G401 (cell line): ENCODE measurements at regions not wholly inside any gene's neighbourhood (a gene's known extent, or its start where the extent isn't known, plus 50 kb on each side); places are given as distances from the start of the nearest gene placed in this dataset.
A peak's percentile ranks its signal among the peaks of the same experiment; 100 is the strongest.

ENCODE experiments used
- DNase-seq: peaks from one replicate; pipeline ENCODE4 v3.0.0-alpha.2; 2015; ENCODE audit warnings: low spot score
- in situ Hi-C: cut with HindIII; loops from 2 replicates; pipeline ENCODE4 v1.10.0; 2016; ENCODE audit warnings: low sequenced_read_pairs, mixed read lengths

DNA sequence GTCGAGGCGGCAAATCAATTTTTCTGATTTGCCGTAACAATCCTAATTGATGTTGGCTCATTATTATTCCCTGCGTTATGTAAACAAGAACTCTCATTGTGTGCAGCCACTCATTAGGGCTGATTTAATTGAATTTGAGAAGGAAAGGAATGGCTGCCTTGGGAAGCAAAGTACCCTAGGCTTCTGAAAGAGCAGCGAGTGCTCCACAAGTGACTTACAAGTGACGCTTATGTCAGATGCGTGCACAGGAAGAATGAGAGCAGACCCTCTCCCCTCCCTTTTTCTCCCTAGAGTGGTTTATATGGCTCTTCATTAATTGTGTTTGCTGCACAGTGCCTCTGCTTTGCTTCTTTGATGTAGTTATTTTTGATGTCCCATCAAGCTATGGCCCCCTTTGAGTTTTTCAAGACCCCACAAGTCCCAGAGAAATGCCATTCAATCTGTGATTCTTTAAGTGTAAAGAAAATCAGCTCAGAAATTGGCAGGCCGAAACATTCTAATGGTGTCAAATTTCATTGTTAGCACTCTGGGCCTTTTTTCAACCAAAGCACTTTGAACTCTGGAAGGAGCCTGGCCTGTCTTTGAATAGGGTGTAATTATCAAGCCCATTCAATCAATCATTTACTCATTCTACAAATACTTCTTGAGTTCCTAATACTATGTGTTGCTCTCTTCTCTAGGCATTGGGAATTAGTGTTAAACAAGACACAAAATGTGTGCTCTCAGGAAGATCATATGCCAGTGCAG, 86.8 kb upstream of the VAV3 start:
- in situ Hi-C loops: no loop called here

DNA sequence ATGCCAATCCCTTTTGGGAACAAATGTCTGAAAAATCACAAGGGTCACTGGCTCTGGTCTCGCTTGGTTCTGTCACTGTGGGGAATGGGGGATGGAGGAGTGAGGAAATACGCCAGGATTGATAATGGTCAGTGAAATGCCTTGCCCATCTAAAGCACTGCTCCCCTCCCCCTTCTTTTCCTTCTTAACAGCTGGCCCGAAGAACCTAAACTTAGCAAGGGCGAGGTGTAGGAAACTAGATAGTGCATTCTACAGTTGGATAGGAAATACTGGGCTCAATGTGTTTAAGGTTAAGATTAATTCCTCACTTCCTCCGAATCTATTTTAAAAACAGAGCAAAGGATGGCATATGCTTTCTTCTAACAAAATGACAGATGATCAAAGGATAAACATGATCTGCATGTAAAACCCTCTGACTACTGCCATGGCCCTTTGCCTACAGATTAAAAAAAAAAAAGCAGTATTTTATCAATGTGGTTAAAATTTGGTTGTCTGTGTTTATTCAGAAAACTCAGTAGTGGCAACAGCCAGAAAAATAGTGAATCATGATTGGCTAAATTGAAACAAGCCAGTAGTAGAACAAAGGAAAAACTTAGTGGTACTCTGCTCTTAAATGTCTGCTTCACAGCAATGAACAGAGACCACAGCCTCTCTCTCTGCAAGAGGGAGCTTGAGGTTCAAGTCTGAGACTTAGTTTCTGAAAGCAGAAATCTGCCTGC, 86.1 kb upstream of the VAV3 start:
- in situ Hi-C loops: no loop called here
- peak; percentile 26 for DNase-seq

More for the DNA sequence above, 86.8 kb upstream of the VAV3 start:
- peak; percentile 6 for DNase-seq

DNA sequence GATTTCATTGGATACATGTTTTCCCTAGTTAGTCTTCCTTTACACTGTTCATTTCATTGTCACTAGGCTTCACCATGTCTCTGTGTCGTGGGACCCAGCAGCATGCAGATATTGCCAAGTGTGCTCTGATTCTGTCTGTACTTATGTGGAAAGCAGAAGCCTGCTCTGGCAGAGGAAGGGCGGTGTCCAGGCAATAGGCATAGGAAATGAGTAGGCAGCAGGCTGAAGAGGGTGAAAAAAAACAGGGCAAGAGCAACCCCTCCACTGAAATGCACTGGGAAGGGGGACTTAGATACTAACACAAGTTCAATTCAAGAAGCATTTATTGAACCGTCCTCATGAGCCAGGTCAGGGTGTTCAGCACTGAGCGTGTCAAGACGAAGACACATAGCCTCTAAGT, 85.2 kb upstream of the VAV3 start:
- no peak for DNase-seq
- in situ Hi-C loops: no loop called here

DNA sequence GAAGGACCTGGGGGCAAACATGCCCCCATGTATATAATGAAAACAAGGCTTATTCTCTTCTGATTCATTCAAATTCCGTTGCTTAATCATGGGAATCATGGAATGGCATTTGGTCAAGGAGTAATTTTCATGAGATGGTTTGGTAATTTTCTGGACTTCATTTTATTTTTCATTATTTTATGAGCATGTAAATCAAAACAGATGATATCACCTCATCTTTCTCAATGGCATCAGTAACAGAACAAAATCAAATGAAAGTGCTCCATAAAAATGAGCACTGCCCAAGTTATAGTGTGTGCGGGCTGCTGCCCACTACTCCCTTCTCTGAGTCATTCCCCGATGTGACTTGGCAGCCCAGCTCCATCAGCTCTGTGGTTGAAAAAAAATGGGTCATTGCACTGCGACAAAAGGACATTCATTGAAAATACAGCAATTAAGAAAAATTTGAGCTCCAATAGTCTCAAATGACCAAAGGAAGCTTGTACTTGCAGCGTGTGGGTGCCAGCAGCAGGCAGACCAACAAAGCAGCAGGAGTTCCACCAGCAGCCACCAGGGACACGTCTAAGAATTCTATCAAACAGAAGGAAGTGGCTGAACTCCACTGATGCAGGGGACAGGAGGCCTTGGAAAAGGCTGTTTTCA, 84.3 kb upstream of the VAV3 start:
- DNase-seq: peak; percentile 38
- in situ Hi-C loops: no loop called here

DNA sequence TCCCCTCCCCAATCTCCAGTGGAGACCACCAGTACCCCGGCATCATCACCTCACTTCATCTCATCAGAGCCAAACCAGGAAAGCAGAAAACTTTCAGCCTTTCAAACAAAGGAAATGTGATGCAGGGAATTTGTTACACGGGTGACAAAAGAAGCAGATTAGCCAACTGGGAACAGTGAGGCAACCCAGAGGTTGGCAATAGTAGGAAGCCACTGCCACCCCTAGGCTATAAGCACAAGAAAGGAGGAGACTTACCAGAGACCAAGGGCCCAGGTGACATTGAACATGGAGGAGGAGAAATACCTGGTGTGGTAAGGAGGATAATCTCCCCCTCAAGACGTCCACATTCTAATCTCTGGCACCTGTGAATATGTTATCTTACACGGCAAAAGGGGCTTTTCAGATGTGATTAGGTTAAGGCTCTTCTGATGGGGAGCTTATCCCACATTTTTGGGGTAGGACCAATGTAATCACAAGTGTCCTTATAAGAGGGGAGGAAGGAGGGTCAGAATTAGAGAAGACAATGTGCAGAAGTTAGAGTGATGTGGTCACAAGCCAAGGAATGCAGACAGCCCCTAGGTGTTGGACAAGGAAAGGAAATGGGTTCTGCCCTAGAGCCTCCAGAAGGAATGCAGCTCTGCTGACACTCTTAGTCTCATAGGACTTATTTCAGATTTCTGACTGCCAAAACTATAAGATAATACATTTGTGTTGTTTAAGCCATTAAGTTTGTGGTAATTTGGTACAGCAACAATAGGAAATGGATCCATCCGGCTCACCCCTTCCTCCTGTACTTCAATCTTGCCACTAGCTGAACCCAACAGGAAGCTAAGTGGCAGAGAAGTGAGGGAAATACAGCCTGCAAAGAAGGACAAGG, 83.6 kb upstream of the VAV3 start:
- in situ Hi-C loops: no loop called here
- no peak for DNase-seq

DNA sequence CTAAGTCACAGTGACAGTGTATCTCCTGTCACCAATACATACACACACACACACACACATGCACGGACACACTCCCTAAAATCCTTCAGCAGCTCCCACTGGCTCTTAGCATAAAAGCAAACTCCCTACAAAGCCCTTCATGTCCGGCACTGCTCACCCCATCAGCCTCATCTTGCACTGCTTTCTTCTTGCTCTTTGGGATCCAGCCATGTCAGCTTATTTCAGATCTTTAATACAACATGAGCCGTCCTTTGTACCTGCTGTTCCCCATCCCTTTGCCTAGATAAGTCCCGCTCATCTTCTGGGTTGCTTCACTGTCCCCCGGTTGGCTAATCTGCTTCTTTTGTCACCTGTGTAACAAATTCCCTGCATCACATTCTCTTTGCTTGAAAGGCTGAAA, 82.1 kb upstream of the VAV3 start:
- in situ Hi-C loops: no loop called here
- no peak for DNase-seq

DNA sequence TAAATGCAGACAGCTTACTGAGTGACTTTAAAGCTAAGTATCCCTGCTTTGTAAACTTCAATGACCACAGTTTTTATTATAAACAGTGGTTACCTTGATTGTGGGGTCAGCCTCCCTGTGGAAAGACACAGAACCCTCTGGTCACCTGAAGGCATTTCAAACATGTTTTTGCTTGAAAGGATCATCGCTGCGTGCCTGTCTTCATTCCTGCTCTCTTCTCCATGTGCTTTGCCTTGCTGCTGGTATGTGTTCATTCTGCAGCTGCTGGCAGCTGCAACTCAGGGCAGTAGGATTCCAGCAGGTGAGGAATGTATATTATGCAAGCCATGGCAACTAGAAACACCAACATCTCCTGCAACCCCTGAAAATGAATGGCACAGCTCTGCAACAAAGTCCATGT, 81.0 kb upstream of the VAV3 start:
- in situ Hi-C loops: no loop called here
- DNase-seq: no peak

DNA sequence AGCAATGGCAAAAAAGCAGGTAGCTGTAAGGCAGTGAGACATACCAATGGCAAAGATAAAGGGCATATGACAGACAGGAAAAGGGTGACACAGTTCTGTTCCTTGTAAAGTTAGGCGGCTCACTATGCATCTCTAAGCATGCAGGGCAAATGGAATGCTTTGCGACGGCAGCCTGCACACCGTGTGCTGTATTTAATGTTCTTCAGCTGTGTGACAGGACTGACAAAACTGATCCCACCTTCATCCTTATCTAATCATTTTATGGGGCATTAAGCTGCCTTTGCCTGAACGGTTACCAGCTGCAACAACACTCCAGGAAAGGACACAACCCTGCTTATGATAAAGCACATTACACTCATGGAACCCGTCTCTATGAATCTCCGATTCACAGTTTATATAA, 80.5 kb upstream of the VAV3 start:
- in situ Hi-C loops: no loop called here
- DNase-seq: no peak

DNA sequence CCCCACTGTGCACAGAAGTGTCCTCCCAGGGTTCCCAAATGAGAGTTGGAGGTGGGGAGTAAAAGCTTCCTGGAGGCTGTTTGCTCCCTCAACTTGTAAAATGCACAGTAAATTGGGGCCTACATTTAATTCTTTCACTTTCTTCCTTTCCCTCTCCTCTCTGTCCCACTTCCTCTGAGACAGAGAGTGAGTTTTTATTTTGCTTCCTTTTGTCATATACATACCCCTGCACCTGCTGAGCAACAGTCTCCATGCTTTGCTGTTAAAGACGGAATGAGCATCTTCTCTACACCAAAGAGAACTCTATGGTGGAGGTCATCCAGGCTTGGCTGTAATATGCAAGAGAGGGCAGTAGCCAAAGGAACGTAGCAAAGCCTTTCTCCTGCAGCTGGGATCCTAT, 79.3 kb upstream of the VAV3 start:
- DNase-seq: no peak
- in situ Hi-C loops: no loop called here

DNA sequence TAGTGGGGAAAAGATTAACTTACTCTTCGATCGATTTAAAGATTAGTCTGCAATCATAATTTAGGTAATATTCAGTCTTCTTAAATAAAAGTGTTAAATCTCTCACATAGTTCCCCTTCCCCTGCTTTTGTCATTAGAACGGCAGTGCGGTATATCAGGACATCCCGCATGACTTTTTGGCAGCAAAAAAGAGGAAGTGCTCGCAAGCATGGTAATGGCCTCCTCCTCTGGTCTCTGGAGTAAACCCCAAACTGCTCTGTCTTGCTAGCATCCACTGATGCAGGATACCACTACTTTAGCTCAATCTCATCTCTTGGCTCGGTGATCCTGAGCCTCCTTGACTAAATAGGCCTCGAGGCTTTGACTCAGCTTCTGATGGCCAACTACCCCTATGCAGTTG, 78.7 kb upstream of the VAV3 start:
- in situ Hi-C loops: no loop called here
- DNase-seq: no peak

DNA sequence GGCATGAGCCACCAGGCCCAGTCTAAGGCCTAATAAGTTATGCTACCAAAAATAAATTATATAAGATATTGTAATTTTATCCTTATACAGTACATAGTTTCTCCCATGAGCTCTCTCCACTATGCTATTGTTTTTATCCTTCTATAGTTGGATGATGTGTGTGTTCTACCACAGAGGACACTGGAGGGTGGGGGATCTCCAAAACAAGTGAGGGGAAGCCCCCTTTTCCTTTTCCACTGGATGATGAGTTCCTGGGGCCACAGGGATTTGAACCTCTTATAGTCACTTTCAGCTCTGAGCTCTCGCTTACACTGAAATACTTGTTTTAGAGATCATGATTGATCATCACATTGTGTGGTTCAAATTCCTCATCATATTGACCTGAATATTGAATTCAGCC, 77.6 kb upstream of the VAV3 start:
- in situ Hi-C loops: no loop called here

DNA sequence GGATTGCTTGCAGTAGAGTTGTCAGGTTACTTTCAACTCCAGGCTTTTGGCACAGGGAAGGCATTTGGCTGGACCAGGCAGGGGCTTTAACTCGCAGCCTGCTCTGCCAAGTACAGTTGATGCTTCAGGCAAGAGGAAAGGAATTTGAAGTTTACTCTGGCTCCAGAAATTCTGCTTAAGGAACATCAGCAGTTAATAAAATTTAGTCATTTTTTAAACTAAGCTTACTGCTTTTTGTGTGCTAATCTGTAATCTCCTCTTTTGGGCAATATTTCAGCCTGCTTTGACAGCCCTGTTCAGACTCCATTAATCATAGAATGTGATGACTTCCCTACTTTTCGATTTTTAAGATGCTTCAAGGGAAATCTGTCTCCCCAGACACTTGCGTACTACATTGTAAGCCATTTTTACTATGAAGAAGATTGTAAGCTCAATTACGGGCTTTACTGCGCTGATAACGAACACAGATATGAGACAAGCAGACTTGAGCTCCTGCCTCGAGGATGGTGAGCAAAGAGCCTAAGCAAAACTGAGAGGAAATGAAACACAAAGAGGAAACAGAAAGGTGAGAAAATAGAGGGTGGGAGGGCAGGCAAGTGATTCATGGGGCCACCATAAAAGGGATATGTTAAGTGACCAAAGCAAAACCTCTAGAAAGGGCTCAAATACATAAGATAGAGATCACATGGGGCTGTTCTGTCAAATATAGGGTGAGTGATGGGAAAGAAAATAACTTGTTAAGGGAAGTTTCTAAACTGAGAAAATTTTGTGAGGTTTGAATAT, 76.6 kb upstream of the VAV3 start:
- in situ Hi-C loops: no loop called here

More for the DNA sequence above, 77.6 kb upstream of the VAV3 start:
- DNase-seq: no peak

DNA sequence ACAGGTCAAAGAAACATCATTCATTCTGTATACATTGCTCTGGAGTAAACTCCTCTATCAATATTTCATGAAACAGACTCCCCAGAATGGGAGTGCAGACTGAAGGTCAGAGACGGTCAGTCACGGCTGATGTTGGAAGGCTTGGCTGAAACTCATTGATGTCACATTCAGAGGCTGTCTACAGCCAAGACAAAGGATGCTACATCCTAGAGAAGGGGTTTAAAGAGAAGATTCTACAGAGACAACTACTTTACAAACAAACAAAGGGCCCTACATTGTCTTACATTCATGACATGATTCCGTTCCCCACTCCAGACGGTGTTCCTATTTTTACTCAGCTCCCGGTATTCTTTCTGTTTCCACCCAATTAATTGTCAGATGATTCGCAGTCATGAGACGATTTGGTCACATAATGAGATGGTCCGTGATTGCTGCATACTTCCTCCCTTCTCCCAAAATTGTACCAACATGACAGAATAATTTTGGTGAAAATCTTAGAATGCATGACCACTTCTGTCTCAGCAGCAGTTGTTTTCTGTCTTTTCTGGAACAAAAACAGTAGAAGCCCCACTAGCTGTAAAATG, 73.8 kb upstream of the VAV3 start:
- DNase-seq: no peak
- in situ Hi-C loops: no loop called here

More for the DNA sequence above, 76.6 kb upstream of the VAV3 start:
- peak; percentile 7 for DNase-seq

DNA sequence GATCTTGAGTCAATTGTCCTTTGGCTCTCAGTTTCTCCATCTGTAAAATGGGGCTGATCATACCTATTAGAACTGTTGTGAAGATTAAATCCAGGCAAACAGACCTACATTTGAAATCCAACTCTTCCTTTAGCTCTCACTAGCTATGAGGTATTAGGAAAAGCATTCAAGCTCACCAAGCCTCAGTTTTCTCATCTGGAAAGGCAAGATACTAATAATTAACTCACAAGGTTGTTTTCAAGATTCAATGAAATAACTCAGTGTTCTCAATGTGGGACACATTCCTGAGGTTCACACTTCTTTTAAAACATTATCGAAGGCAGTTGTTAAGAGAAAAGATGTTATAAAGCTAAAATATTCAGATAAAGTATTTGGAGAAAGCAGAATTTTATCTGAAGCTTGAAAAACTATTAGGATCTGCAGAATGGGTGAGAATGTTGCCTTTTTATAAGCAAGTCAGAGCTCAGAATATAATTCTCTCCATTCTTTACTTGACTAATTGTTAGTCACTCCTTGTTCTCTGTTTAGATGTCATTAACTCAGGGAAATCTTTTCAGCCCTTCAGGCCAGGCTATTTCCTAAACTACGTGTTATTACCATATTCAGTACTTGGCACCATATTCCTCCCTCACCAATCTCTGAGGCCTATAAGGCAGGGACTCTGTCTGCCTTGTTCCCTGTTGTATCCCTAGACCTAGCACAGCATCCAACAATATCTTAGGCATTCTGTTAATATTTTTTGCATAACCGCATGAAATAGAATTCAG, 72.0 kb upstream of the VAV3 start:
- in situ Hi-C loops: no loop called here
- no peak for DNase-seq

DNA sequence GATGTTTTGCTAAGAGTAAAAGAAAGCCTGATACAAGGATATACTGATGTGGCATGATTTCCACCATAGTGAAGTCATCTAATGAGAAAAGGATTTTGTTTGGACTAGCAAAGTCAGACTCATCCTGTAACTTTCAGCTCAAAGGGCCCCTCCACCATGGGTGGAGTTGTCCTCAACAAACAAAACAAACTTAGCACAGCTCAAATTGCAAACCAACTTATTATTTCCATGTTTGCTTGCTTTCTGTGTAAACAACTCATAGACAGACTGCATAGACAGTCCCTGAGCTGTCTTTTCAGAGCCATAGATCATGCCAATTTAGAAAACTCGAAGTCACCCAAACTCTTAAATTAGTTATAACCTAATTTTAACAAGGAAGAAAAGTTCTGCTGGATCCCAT, 69.4 kb upstream of the VAV3 start:
- no peak for DNase-seq
- in situ Hi-C loops: no loop called here

DNA sequence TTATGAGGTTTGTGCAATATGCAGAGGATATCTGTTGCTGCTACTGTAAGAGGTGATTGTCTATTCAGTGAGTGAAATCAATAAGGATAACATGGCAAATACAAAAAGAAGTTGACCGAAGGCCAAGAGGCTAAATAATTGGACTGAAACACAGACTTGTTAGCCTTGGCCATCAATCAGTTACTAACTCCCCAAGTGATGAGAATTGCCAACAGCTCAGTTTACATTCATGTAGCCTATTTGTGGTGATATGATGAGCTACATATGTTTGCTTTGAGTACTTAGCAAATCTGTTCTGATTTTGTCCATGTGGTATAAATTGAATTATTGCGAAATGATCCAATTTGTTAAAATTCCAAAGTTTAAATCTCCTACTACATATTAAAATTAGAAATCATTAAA, 68.6 kb upstream of the VAV3 start:
- in situ Hi-C loops: no loop called here
- DNase-seq: no peak

DNA sequence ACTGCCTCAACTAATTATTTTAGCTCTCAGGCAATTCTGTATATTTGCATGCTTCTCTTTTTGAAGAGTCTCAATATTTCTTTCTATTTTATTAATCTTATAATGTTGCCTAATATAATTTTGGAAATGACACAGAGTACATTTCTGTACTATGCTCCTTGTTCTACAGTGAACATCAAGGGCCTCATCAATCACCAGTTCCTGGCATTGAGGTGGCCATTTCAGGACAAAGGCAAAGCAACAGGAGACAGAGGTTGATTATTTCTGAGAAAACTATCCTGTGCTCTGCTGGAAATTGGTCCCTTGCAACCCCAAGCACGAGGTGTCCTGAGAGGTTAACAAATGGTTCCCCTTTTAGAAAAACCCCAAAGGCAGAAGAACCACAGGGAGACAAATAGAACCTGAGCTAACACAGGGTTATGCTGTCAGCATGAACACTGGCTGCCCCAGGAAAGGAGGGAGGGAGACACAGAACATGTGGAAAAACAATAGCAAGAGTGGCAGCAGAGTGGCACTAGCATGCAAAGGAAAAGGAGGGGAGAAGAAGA, 63.9 kb upstream of the VAV3 start:
- DNase-seq: no peak
- in situ Hi-C loops: no loop called here

DNA sequence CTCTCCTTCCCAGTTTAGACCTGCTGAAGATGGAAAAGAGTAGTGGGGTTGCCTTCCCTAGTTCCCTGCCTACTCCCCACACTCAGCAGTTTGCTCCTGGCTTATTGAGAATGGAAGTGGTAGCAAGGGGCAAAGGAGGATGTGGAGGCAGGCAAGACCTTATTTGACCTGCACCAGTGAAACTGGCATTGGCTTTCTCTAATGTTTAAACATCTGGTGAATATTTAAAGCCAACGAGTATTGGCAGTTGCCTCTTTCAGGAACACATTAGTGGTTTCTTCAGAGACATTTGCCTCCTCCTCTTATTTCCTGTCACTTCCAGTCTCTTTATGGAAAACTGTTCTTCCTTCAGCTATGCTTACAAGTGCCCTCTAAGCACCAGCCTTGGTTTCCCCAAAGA, 62.4 kb upstream of the VAV3 start:
- in situ Hi-C loops: no loop called here
- DNase-seq: no peak
